ENCODE measurements at regions not wholly inside any gene's neighbourhood (a gene's known extent, or its start where the extent isn't known, plus 50 kb on each side); places are given as distances from the start of the nearest gene placed in this dataset.

DNA sequence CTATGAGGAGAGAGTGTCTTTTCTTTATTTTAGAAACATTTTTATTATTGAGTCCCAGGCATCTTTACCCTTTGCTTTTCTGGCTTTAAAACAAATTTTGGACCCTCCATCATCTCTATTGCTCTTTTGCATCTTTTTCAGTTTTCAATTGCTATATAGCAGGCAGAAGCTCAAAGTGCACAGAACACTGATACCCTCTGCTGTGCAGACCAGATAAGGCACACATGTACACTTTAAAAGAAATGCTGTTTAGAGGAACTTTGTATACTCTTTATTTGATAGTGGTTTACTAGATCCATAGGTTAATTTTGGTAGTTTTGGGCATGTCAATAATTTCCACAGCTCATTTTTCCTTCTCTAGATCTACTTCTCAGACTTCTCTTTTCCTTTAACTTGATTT, 324.2 kb downstream of the SH2D4B start:
- TF ChIP-seq, protein P1, sequence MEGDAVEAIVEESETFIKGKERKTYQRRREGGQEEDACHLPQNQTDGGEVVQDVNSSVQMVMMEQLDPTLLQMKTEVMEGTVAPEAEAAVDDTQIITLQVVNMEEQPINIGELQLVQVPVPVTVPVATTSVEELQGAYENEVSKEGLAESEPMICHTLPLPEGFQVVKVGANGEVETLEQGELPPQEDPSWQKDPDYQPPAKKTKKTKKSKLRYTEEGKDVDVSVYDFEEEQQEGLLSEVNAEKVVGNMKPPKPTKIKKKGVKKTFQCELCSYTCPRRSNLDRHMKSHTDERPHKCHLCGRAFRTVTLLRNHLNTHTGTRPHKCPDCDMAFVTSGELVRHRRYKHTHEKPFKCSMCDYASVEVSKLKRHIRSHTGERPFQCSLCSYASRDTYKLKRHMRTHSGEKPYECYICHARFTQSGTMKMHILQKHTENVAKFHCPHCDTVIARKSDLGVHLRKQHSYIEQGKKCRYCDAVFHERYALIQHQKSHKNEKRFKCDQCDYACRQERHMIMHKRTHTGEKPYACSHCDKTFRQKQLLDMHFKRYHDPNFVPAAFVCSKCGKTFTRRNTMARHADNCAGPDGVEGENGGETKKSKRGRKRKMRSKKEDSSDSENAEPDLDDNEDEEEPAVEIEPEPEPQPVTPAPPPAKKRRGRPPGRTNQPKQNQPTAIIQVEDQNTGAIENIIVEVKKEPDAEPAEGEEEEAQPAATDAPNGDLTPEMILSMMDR (IDR thresholded peaks at IDR 0.05; ENCODE audit: insufficient read depth, low read length, poor library complexity, severe bottlenecking): no peak
- no peak for TF ChIP-seq EZH2phosphoT487 (conservative IDR thresholded peaks at IDR 0.05; ENCODE audit: low read length)

Data from SU-DHL-6 (cell line).